OCI-LY7 (cell line): ENCODE measurements at regions not wholly inside any gene's neighbourhood (a gene's known extent, or its start where the extent isn't known, plus 50 kb on each side); places are given as distances from the start of the nearest gene placed in this dataset.

Experiments
- BruUV-seq: library from RNA; stranded (reverse); fragments of 400-500 nt; replicated peaks from 2 replicates; lab custom pipeline; 2021; lab: Mats Ljungman, UMichigan
- CTCF ChIA-PET: fragments of 300-600 bp; sonication (Branson Sonifier 250); formaldehyde crosslinking; loops from one replicate; lab custom pipeline; 2022; ENCODE audit warnings: antibody characterized with exemption; ENCODE audit not compliant: unreplicated experiment; lab: Charles Lee
- POLR2A ChIA-PET: fragments of 300-600 bp; sonication (Branson Sonifier 250); formaldehyde crosslinking; loops from one replicate; lab custom pipeline; 2022; ENCODE audit warnings: antibody characterized with exemption; lab: Charles Lee
- DNase-seq: peaks from one replicate; pipeline ENCODE4 v3.0.0-alpha.2; 2015; ENCODE audit warnings: low spot score
- H2AFZ ChIP-seq: fragments of 200-600 bp; sonication (generic), shearing (Covaris generic); 2 replicates; pipeline ENCODE4 v1.6.1; 2014; ENCODE audit warnings: mild to moderate bottlenecking, antibody characterized with exemption, low read length, moderate library complexity
- H3K27ac ChIP-seq: fragments of 200-600 bp; sonication (generic); 2 replicates; pipeline ENCODE4 v1.5.1; 2014; ENCODE audit warnings: mixed run types, low read depth, mild to moderate bottlenecking, moderate library complexity, low read length, inconsistent platforms; ENCODE audit not compliant: poor library complexity, severe bottlenecking
- H3K36me3 ChIP-seq: fragments of 200-600 bp; sonication (generic); 2 replicates; pipeline ENCODE4 v1.6.1; 2014; ENCODE audit warnings: mild to moderate bottlenecking, antibody characterized with exemption, low read length, moderate library complexity, mixed read lengths; ENCODE audit not compliant: insufficient read depth
- H3K4me1 ChIP-seq: fragments of 200-600 bp; sonication (generic); 2 replicates; pipeline ENCODE4 v1.5.1; 2014; ENCODE audit warnings: mild to moderate bottlenecking, low read length; ENCODE audit not compliant: insufficient read depth, poor library complexity, severe bottlenecking
- H3K4me2 ChIP-seq: fragments of 200-600 bp; sonication (generic); 2 replicates; pipeline ENCODE4 v1.6.1; 2014; ENCODE audit warnings: mild to moderate bottlenecking, low read length
- H3K4me3 ChIP-seq: fragments of 200-600 bp; sonication (generic); 2 replicates; pipeline ENCODE4 v1.5.1; 2014; ENCODE audit warnings: mild to moderate bottlenecking, low read depth, low read length; ENCODE audit not compliant: poor library complexity, severe bottlenecking
- H3K79me2 ChIP-seq: fragments of 200-600 bp; sonication (generic); 2 replicates; pipeline ENCODE4 v1.6.1; 2016; ENCODE audit warnings: low read depth, mild to moderate bottlenecking, low read length, moderate library complexity, mixed read lengths; ENCODE audit not compliant: insufficient read depth
- H3K9me2 ChIP-seq: fragments of 200-600 bp; sonication (generic); 2 replicates; pipeline ENCODE4 v1.6.1; 2016; ENCODE audit warnings: mild to moderate bottlenecking, low read length, mixed read lengths; ENCODE audit not compliant: insufficient read depth
- H3K9me3 ChIP-seq: fragments of 200-600 bp; sonication (generic); 2 replicates; pipeline ENCODE4 v1.6.1; 2014; ENCODE audit warnings: mild to moderate bottlenecking, mixed run types, low read length, mixed read lengths
- H4K20me1 ChIP-seq: fragments of 200-600 bp; sonication (generic); 2 replicates; pipeline ENCODE4 v1.6.1; 2014; ENCODE audit warnings: mild to moderate bottlenecking, antibody characterized with exemption, low read length, moderate library complexity, mixed read lengths; ENCODE audit not compliant: insufficient read depth
- CTCF ChIP-seq: fragments of 200-600 bp; sonication (generic); conservative IDR thresholded peaks from 2 replicates; pipeline ENCODE4 v1.5.1; 2014; ENCODE audit warnings: mild to moderate bottlenecking, antibody characterized with exemption, low read length, moderate library complexity, mixed read lengths
- EZH2phosphoT487 ChIP-seq: fragments of 200-600 bp; sonication (generic); IDR thresholded peaks from 2 replicates; pipeline ENCODE4 v1.6.1; 2018; ENCODE audit warnings: low read depth, borderline replicate concordance, mild to moderate bottlenecking, mixed run types, antibody characterized with exemption, low read length, moderate library complexity, mixed read lengths
- intact Hi-C: fragments of 100-400 bp; cut with micrococcal nuclease; formaldehyde crosslinking; loops from one replicate; pipeline ENCODE4 v1.10.0; 2022; ENCODE audit not compliant: unreplicated experiment

GRCh38 chr21:28641731-28642130 is 350.9 kb downstream of the LTN1 start:
- H3K4me2 ChIP-seq = no peak overlapping the region
- no peak for DNase-seq
- TF ChIP-seq EZH2phosphoT487 = no peak
- TF ChIP-seq CTCF = no peak
- POLR2A ChIA-PET = no interaction called here
- H3K9me3 ChIP-seq = no peaks in the 10 kb centered on the region
- no TSS peak for BruUV-seq
- intact Hi-C loops = no loop called here
- H3K27ac ChIP-seq = no peak overlapping the region
- no peaks in the 10 kb centered on the region for H4K20me1 ChIP-seq
- H2AFZ ChIP-seq = no peak overlapping the region
- no peaks in the 10 kb centered on the region for H3K9me2 ChIP-seq
- CTCF ChIA-PET = no interaction called here
- no peaks in the 10 kb centered on the region for H3K79me2 ChIP-seq
- no peaks in the 10 kb centered on the region for H3K36me3 ChIP-seq
- H3K4me3 ChIP-seq = no peak overlapping the region
- H3K4me1 ChIP-seq = no peaks in the 10 kb centered on the region

GRCh38 chr21:28640326-28640725 is 352.4 kb downstream of the LTN1 start:
- Histone ChIP-seq H3K9me3 (no peaks in the 10 kb centered on the region), H3K36me3 (no peaks in the 10 kb centered on the region), H3K4me2 (no peak overlapping the region), H2AFZ (no peak overlapping the region), H3K27ac (no peak overlapping the region), H3K79me2 (no peaks in the 10 kb centered on the region), H3K4me1 (no peaks in the 10 kb centered on the region), H3K4me3 (no peak overlapping the region), H3K9me2 (no peaks in the 10 kb centered on the region), H4K20me1 (no peaks in the 10 kb centered on the region)
- ChIA-PET POLR2A (interaction anchor here (0.6 kb wide), 1 partner anchor 23 kb away, joined by 3 read pairs; no protein-coding TSS in a partner anchor), CTCF (no interaction called here)
- no peak for DNase-seq
- BruUV-seq = no TSS peak
- intact Hi-C loops = no loop called here
- TF ChIP-seq EZH2phosphoT487 = no peak
- no peak for TF ChIP-seq CTCF

- H2AFZ ChIP-seq = no peak overlapping the region
- no peaks in the 10 kb centered on the region for H3K36me3 ChIP-seq
- H3K79me2 ChIP-seq = no peaks in the 10 kb centered on the region
- H3K27ac ChIP-seq = no peak overlapping the region
- no peaks in the 10 kb centered on the region for H3K9me2 ChIP-seq
- no TSS peak for BruUV-seq
- H3K4me1 ChIP-seq = no peaks in the 10 kb centered on the region
- CTCF ChIA-PET = no interaction called here
- no peaks in the 10 kb centered on the region for H4K20me1 ChIP-seq
- TF ChIP-seq EZH2phosphoT487 (no peak), CTCF (no peak)
- no peak overlapping the region for H3K4me3 ChIP-seq
- H3K4me2 ChIP-seq = no peak overlapping the region
- POLR2A ChIA-PET = no interaction called here
- H3K9me3 ChIP-seq = no peaks in the 10 kb centered on the region
- intact Hi-C loops = no loop called here
- no peak for DNase-seq
These were observed 352.9 kb downstream of the LTN1 start for GRCh38 chr21:28639737-28640136.
